NOMO-1 (cell line): ENCODE measurements at regions not wholly inside any gene's neighbourhood (a gene's known extent, or its start where the extent isn't known, plus 50 kb on each side); places are given as distances from the start of the nearest gene placed in this dataset.

Experiments used
- DNase-seq, 2 experiments: peaks; one replicate each; lab custom pipeline; 2025; ENCODE audit not compliant: unreplicated experiment in 2 of 2; lab: John Stamatoyannopoulos, UW

- DNase-seq, result peak; percentile 87 to 88
Measured at GRCh38 chr20:53839423-53840176, 230.8 kb downstream of the BCAS1 start.

GRCh38 chr20:53838311-53838868 lies 232.0 kb downstream of the BCAS1 start:
- no peak for DNase-seq

- DNase-seq, result no peak
Measured at GRCh38 chr20:53837126-53837826, 233.1 kb downstream of the BCAS1 start.

GRCh38 chr20:53834749-53835148 lies 235.6 kb downstream of the BCAS1 start:
- no peak for DNase-seq

GRCh38 chr20:53834062-53834442 lies 236.3 kb downstream of the BCAS1 start:
- peak in 1 of 2 experiments; percentile 28 for DNase-seq

GRCh38 chr20:53833333-53834061 lies 236.9 kb downstream of the BCAS1 start:
- DNase-seq, result no peak

GRCh38 chr20:53832499-53832898 lies 237.9 kb downstream of the BCAS1 start:
- DNase-seq, result no peak

GRCh38 chr20:53831812-53832211 lies 238.2 kb upstream of the ZNF217 start:
- no peak for DNase-seq

GRCh38 chr20:53831228-53831627 lies 237.6 kb upstream of the ZNF217 start:
- no peak for DNase-seq

GRCh38 chr20:53829724-53830521 lies 236.3 kb upstream of the ZNF217 start:
- peak; percentile 40 to 68 for DNase-seq

GRCh38 chr20:53829255-53829723 lies 235.7 kb upstream of the ZNF217 start:
- no peak for DNase-seq

GRCh38 chr20:53828682-53829254 lies 235.1 kb upstream of the ZNF217 start:
- DNase-seq, result no peak

GRCh38 chr20:53828088-53828681 lies 234.5 kb upstream of the ZNF217 start:
- DNase-seq, result no peak

GRCh38 chr20:53827292-53828087 lies 233.9 kb upstream of the ZNF217 start:
- no peak for DNase-seq

GRCh38 chr20:53826597-53827291 lies 233.1 kb upstream of the ZNF217 start:
- DNase-seq, result peak; percentile 62 to 69

GRCh38 chr20:53826090-53826489 lies 232.5 kb upstream of the ZNF217 start:
- no peak for DNase-seq

GRCh38 chr20:53825282-53825681 lies 231.6 kb upstream of the ZNF217 start:
- no peak for DNase-seq

- DNase-seq, result no peak
Measured at GRCh38 chr20:53824779-53825178, 231.1 kb upstream of the ZNF217 start.
